ENCODE measurements at regions not wholly inside any gene's neighbourhood (a gene's known extent, or its start where the extent isn't known, plus 50 kb on each side); places are given as distances from the start of the nearest gene placed in this dataset.

GRCh38 chr5:90111364-90112032 lies 298.1 kb downstream of the CETN3 start:
- peaks cover 15% of the 10 kb centered on the region for H3K9me3 ChIP-seq (replicated peaks)
- H3K27me3 ChIP-seq (ENCODE audit: low read depth), result no peaks in the 10 kb centered on the region
- no peak for DNase-seq
- H3K36me3 ChIP-seq, result no peaks in the 10 kb centered on the region
- peak overlapping the region; percentile 11 for H3K4me3 ChIP-seq
- intact Hi-C loops (cut with micrococcal nuclease), result no loop called here
- peak overlapping the region; percentile 3 for H3K27ac ChIP-seq (replicated peaks)
- no peak for TF ChIP-seq CTCF (IDR thresholded peaks at IDR 0.05; ENCODE audit: borderline replicate concordance)
- H3K4me1 ChIP-seq, result peaks cover 12% of the 10 kb centered on the region

- no peak overlapping the region for H3K27ac ChIP-seq (replicated peaks)
- TF ChIP-seq CTCF (IDR thresholded peaks at IDR 0.05; ENCODE audit: borderline replicate concordance), result no peak
- peaks cover 34% of the 10 kb centered on the region for H3K9me3 ChIP-seq (replicated peaks)
- no peak for DNase-seq
- H3K27me3 ChIP-seq (ENCODE audit: low read depth), result no peaks in the 10 kb centered on the region
- intact Hi-C loops (cut with micrococcal nuclease), result no loop called here
- no peak overlapping the region for H3K4me3 ChIP-seq
- peaks cover 12% of the 10 kb centered on the region for H3K4me1 ChIP-seq
- no peaks in the 10 kb centered on the region for H3K36me3 ChIP-seq
These were observed 300.3 kb downstream of the CETN3 start for GRCh38 chr5:90109285-90109684.

GRCh38 chr5:90099099-90099498 lies 310.5 kb downstream of the CETN3 start:
- Histone ChIP-seq H3K9me3 (replicated peaks) (peaks cover 11% of the 10 kb centered on the region), H3K4me1 (peaks cover 6% of the 10 kb centered on the region), H3K27me3 (ENCODE audit: low read depth) (no peaks in the 10 kb centered on the region), H3K4me3 (no peak overlapping the region), H3K27ac (replicated peaks) (no peak overlapping the region), H3K36me3 (no peaks in the 10 kb centered on the region)
- no peak for TF ChIP-seq CTCF (IDR thresholded peaks at IDR 0.05; ENCODE audit: borderline replicate concordance)
- intact Hi-C loops (cut with micrococcal nuclease), result no loop called here
- no peak for DNase-seq

GRCh38 chr5:90097082-90097477 lies 312.5 kb downstream of the CETN3 start:
- no peaks in the 10 kb centered on the region for H3K27me3 ChIP-seq (ENCODE audit: low read depth)
- intact Hi-C loops (cut with micrococcal nuclease), result no loop called here

GRCh38 chr5:90096415-90097081 lies 313.0 kb downstream of the CETN3 start:
- TF ChIP-seq CTCF (IDR thresholded peaks at IDR 0.05; ENCODE audit: borderline replicate concordance), result no peak
- peaks cover 6% of the 10 kb centered on the region for H3K4me1 ChIP-seq

More at GRCh38 chr5:90097082-90097477, 312.5 kb downstream of the CETN3 start:
- peaks cover 6% of the 10 kb centered on the region for H3K4me1 ChIP-seq
- no peaks in the 10 kb centered on the region for H3K9me3 ChIP-seq (replicated peaks)
- no peak overlapping the region for H3K4me3 ChIP-seq
- TF ChIP-seq CTCF (IDR thresholded peaks at IDR 0.05; ENCODE audit: borderline replicate concordance), result no peak
- no peak for DNase-seq
- H3K36me3 ChIP-seq, result no peaks in the 10 kb centered on the region
- H3K27ac ChIP-seq (replicated peaks), result no peak overlapping the region

More at GRCh38 chr5:90096415-90097081, 313.0 kb downstream of the CETN3 start:
- Histone ChIP-seq H3K36me3 (no peaks in the 10 kb centered on the region), H3K27ac (replicated peaks) (no peak overlapping the region), H3K27me3 (ENCODE audit: low read depth) (no peaks in the 10 kb centered on the region), H3K4me3 (no peak overlapping the region), H3K9me3 (replicated peaks) (no peaks in the 10 kb centered on the region)
- no peak for DNase-seq
- intact Hi-C loops (cut with micrococcal nuclease), result no loop called here

All from left ventricle myocardium inferior (tissue), 1 donor.